HL-60 (cell line): ENCODE measurements at regions not wholly inside any gene's neighbourhood (a gene's known extent, or its start where the extent isn't known, plus 50 kb on each side); places are given as distances from the start of the nearest gene placed in this dataset.

ENCODE experiments used
- DNase-seq, 2 experiments: peaks; one replicate each; pipeline ENCODE4 v3.0.0-alpha.2; 2010 to 2020; ENCODE audit warnings: low read depth in 1 of 2, low spot score in 1 of 2
- H3K27ac ChIP-seq: fragments of 250-450 bp; sonication (Bioruptor Pico); replicated peaks from 2 replicates; pipeline ENCODE4 v1.5.1; 2020; ENCODE audit warnings: mild to moderate bottlenecking, moderate library complexity
- H3K27me3 ChIP-seq: fragments of 250-450 bp; sonication (Bioruptor Pico); 2 replicates; pipeline ENCODE4 v1.5.1; 2021; ENCODE audit warnings: mild to moderate bottlenecking, moderate library complexity; ENCODE audit not compliant: insufficient read depth, poor library complexity, severe bottlenecking
- H3K4me3 ChIP-seq: replicated peaks from 2 replicates; pipeline ENCODE4 v1.5.1; 2011; ENCODE audit warnings: mild to moderate bottlenecking, control low read depth, low read length; ENCODE audit not compliant: insufficient read depth
- CTCF ChIP-seq: IDR thresholded peaks from one replicate; pipeline ENCODE4 v1.5.1; 2011; ENCODE audit warnings: low read length, control low read depth, inconsistent platforms; ENCODE audit not compliant: insufficient read depth
- GABPA ChIP-seq: IDR thresholded peaks from 2 replicates; pipeline ENCODE4 v1.6.1; 2012; ENCODE audit warnings: low read depth
- POLR2AphosphoS5 ChIP-seq: IDR thresholded peaks from 2 replicates; pipeline ENCODE4 v1.6.1; 2012; ENCODE audit warnings: low read depth
- REST ChIP-seq: IDR thresholded peaks from 2 replicates; pipeline ENCODE4 v1.6.1; 2012; ENCODE audit warnings: low read depth; ENCODE audit not compliant: insufficient replicate concordance
- SPI1 ChIP-seq: IDR thresholded peaks from 2 replicates; pipeline ENCODE4 v1.6.1; 2012; ENCODE audit warnings: low read depth, mild to moderate bottlenecking, borderline replicate concordance

DNA sequence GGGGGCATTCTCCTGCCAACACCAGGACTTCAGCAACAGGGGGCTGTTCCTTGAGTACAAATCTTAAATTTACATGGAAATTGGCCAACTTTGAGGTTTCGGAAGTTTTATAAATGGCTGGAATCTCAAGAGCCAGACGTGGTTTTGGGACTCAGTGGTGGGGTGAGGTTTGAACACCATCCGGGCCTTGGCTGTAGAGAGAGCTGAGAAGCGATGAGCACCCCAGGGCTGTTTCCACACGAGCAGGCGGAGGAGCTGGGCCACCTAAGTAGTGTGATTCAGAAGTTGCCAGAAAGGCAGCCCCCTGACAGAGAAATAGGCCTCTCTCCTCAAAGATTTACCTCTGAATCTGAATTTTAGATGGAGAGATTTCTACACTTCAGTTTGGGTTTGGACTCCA, 89.0 kb downstream of the FGF9 start:
- Histone ChIP-seq H3K4me3 (no peak overlapping the region), H3K27ac (no peak overlapping the region), H3K27me3 (no peaks in the 10 kb centered on the region)
- TF ChIP-seq REST = no peak
- no peak for TF ChIP-seq GABPA
- no peak for TF ChIP-seq CTCF
- TF ChIP-seq SPI1 = no peak
- no peak for TF ChIP-seq POLR2AphosphoS5
- DNase-seq = no peak

GRCh38 chr13:21761770-21762169, 90.9 kb downstream of the FGF9 start:
- DNase-seq = no peak
- Histone ChIP-seq H3K27ac (no peak overlapping the region), H3K4me3 (no peak overlapping the region), H3K27me3 (no peaks in the 10 kb centered on the region)
- TF ChIP-seq CTCF (no peak), POLR2AphosphoS5 (no peak), SPI1 (no peak)

GRCh38 chr13:21762512-21762911, 91.6 kb downstream of the FGF9 start:
- no peaks in the 10 kb centered on the region for H3K27me3 ChIP-seq
- no peak overlapping the region for H3K4me3 ChIP-seq
- H3K27ac ChIP-seq = no peak overlapping the region
- TF ChIP-seq POLR2AphosphoS5 (no peak), CTCF (no peak), GABPA (no peak), SPI1 (no peak)
- no peak for DNase-seq

GRCh38 chr13:21767032-21767431, 96.2 kb downstream of the FGF9 start:
- TF ChIP-seq REST = no peak
- no peak for TF ChIP-seq SPI1
- TF ChIP-seq CTCF = no peak
- no peak for TF ChIP-seq POLR2AphosphoS5
- TF ChIP-seq GABPA = no peak
- no peaks in the 10 kb centered on the region for H3K27me3 ChIP-seq
- H3K4me3 ChIP-seq = no peak overlapping the region
- no peak for DNase-seq
- no peak overlapping the region for H3K27ac ChIP-seq
